Mucosa of gallbladder (tissue), 1 donor: ENCODE measurements at regions not wholly inside any gene's neighbourhood (a gene's known extent, or its start where the extent isn't known, plus 50 kb on each side); places are given as distances from the start of the nearest gene placed in this dataset.
"Not testable (repeated sequence)": the region's sequence is repeated elsewhere in the genome, so short reads cannot be mapped to it uniquely, and the experiment has no call there.

Experiments used
- DNase-seq: peaks from one replicate; pipeline ENCODE4 v3.0.0-alpha.2; 2020; ENCODE audit warnings: low spot score
- donor health status: DM: no; HTN: no; CAD: no.

- no peak for DNase-seq
These were observed 114.2 kb upstream of the SPACA7 start for GRCh38 chr13:112261924-112262323.

DNA sequence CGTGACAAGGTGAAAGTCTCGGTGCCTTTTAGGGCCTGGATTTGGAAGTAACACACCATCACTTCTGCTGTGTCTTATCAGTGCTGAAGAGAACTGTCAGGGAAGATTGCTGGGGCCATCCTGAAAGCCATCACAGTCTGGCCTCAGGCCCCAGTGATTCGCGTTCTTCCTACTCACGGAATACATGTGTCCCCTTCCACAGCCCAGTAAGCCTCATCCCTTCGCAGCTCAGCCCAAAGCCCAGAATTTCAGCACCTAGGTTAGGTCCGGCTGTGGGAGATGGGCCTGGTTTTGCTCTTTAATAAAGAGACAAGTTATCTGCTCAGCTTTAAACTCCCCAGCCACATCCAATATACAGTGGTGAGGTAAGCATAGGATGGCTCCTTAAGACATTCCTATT, 113.0 kb upstream of the SPACA7 start:
- DNase-seq: no peak

- no peak for DNase-seq
These were observed 108.5 kb upstream of the SPACA7 start for GRCh38 chr13:112267660-112268059.

- DNase-seq: no peak
These were observed 105.2 kb upstream of the SPACA7 start for GRCh38 chr13:112270951-112271350.

DNA sequence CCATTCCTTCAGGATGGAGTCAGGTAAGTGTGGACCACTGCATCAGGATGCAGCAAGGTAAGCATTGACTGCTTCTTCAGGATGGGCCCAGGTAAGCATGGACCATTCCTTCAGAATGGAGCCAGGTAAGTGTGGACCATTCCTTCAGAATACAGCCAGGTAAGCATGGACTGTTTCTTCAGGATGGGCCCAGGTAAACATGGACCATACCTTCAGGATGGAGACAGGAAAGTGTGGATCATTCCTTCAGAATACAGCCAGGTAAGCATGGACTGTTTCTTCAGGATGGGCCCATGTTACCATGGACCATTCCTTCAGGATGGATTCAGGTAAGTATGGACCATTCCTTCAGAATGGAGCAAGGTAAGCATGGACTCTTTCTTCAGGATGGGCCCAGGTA, 89.4 kb upstream of the SPACA7 start:
- not testable (repeated sequence) for DNase-seq

DNA sequence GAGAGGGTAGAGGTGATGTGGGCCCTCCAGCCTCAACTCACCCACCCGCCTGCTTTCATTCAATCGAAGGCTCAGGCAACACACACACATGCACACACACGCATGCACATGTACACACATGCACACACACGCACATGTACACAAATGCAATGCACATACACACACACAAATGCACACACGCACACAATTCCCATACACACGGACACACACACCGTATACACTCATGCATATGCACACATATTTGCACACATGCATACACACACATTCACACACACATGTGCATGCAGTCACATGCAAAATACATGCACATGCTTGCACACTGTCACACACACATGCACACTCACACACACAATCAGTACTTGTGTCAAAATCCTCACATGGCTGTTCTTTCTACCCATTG, 55.9 kb upstream of the SPACA7 start:
- DNase-seq: no peak

- DNase-seq: no peak
These were observed 53.6 kb upstream of the SPACA7 start for GRCh38 chr13:112322557-112322956.

DNA sequence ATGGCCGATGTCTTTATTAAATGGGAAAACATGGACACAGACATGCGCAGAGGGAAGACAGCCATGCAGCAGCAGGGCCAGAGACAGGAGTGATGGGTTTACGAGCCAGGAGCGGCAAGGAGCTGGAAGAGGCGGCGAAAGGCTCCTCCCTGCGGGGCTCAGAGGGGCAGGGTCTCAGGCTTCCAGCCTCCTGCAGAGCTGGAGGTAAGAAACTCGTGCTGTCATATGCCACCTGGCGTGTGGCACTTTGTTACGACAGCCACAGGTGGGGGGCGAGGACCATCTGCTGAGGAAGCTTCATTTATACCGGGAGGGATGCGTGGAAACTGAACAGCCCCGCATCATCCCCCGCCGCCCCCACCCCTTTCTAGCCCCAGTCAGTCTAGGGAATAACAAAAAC, 52.0 kb upstream of the SPACA7 start:
- DNase-seq: no peak

DNA sequence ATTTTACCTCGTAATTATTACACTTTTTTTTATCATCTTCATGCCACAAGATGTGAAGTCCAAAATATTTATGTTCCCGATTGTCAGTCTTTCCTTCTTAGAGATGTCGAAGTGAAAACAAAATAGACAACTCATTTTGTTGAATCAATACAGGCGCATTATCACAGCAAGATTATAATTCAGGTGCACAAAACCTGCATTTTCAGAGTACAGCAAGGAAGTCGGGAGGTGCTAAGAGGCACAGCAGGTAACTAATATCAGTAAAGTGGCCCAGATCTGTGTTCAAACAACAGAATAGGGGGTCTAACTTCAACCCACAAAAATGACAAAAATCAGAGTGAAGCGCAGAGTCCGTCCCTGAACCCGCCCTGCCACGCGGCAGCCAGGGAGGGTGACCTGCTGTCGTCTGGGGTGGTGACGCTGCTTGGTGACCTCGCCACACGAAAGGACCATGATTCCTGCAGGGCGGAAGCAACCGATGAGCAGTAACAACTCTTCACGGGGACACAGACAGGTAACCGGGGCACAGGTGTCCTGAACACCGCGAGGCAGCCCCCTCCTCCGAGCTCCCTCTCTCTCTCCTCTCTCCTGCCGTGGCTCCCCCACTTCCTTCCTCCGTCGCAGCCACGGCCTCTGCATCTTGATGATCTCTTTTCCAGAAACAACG, 50.9 kb upstream of the SPACA7 start:
- no peak for DNase-seq

DNA sequence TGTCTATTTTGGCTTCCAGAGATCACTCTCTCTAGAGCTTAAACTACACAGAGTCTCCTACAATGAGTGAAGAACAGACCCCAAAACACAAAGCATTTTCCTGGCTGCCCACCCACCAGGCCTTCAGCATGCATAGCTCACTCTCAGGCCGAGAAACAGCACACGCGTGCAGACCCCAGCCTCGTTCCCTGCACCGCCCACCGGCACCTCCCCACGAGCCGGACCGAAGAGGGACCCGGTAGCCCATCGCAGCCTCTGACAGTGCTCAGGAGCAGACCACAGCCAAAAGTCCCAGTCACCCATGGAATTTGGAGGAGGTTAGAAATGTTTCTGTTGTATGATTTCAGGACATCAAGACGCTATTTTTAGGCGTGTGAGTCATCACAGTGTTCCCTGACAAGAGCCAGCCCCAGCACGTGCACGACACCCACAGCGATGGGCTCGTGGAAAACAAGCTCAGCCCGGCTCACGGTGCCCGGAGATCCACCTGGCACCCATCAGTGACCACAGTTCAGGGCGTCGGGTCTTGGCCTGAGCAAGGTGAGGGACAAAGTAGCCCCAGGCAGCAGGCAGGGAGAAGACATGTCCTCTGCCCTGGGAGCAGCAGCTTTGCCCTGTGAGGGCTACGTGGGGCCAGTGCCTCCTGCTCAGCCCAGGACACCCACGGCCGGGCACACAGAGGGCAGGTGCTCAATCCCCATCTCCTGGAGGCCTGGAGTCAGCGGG, 50.1 kb upstream of the SPACA7 start:
- no peak for DNase-seq
